Suprapubic skin (tissue), 4 donors: ENCODE measurements at regions not wholly inside any gene's neighbourhood (a gene's known extent, or its start where the extent isn't known, plus 50 kb on each side); places are given as distances from the start of the nearest gene placed in this dataset.

Experiments
- CTCF ChIP-seq, 2 donors: fragments of 200-600 bp in 1 of 2; fragments of 450-650 bp in 1 of 2; sonication (generic) in 1 of 2; IDR thresholded peaks; one replicate each; pipeline ENCODE4 v1.5.1; 2016 to 2019; ENCODE audit warnings: antibody characterized with exemption in 2 of 2, mild to moderate bottlenecking in 1 of 2, moderate library complexity in 1 of 2
- POLR2A ChIP-seq, 2 donors: fragments of 450-650 bp; IDR thresholded peaks; one replicate each; pipeline ENCODE4 v1.6.1; 2017; ENCODE audit warnings: antibody characterized with exemption in 2 of 2, mild to moderate bottlenecking in 2 of 2, moderate library complexity in 2 of 2
- POLR2AphosphoS5 ChIP-seq, 3 donors: sonication (generic); formaldehyde crosslinking; IDR thresholded peaks; one replicate each; pipeline ENCODE4 v1.6.1; 2017; ENCODE audit warnings: antibody characterized with exemption in 3 of 3

DNA sequence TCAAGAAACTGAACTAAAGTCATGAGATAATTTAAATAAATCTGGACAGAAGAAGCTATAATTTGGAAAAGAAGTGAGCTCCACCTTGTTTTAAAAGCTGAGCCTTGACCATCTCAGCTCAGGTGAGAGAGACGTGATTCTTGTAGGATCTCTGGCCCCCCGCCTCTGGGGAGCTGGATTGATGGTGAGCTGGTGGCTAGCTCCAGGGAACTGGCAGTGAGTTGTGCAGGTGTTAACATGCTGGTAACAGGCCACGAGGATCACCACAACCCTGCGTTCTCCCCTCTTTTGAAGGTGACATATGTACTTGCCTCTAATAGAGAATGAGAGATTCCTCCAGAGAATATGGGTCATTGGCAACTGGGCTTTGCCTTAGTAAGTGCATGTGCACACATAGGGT, 485.1 kb downstream of the IRS2 start:
- no peak for TF ChIP-seq POLR2A (IDR thresholded peaks at IDR 0.05)
- TF ChIP-seq POLR2AphosphoS5 (IDR thresholded peaks at IDR 0.05) = no peak
- TF ChIP-seq CTCF (IDR thresholded peaks at IDR 0.05) = no peak
